Lower leg skin (tissue), 3 donors: ENCODE measurements at regions not wholly inside any gene's neighbourhood (a gene's known extent, or its start where the extent isn't known, plus 50 kb on each side); places are given as distances from the start of the nearest gene placed in this dataset.

ENCODE experiments used
- POLR2A ChIP-seq, 2 donors: fragments of 450-650 bp; IDR thresholded peaks; one replicate each; pipeline ENCODE4 v1.6.1; 2016 to 2017; ENCODE audit warnings: antibody characterized with exemption in 2 of 2, mild to moderate bottlenecking in 1 of 2, moderate library complexity in 1 of 2
- TF ChIP-seq, protein P1 (sequence below), 3 donors: fragments of 450-650 bp; IDR thresholded peaks; one replicate each; pipeline ENCODE4 v1.5.1; 2016; ENCODE audit warnings: antibody characterized with exemption in 3 of 3, mild to moderate bottlenecking in 3 of 3, moderate library complexity in 2 of 3

DNA sequence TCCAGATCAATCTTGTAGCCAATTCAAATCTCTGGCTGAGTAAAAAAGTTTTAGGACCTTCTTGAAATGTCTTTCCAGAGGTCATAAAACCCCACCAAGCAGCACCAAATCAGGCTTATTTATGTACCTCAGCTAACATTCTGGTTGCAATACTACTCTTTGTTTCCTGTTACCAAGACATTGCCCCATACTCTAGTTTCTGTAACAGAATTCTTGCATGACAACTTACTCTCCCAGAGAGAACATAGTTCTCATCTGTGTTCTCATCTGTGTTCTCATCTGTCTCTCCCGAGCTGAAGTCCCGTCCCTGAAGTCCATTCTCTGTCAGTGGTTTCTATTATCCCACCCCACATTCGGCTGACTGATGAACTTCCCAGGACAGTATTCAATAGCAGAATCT, 1285.1 kb downstream of the XPNPEP1 start:
- TF ChIP-seq, protein P1, sequence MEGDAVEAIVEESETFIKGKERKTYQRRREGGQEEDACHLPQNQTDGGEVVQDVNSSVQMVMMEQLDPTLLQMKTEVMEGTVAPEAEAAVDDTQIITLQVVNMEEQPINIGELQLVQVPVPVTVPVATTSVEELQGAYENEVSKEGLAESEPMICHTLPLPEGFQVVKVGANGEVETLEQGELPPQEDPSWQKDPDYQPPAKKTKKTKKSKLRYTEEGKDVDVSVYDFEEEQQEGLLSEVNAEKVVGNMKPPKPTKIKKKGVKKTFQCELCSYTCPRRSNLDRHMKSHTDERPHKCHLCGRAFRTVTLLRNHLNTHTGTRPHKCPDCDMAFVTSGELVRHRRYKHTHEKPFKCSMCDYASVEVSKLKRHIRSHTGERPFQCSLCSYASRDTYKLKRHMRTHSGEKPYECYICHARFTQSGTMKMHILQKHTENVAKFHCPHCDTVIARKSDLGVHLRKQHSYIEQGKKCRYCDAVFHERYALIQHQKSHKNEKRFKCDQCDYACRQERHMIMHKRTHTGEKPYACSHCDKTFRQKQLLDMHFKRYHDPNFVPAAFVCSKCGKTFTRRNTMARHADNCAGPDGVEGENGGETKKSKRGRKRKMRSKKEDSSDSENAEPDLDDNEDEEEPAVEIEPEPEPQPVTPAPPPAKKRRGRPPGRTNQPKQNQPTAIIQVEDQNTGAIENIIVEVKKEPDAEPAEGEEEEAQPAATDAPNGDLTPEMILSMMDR (IDR thresholded peaks at IDR 0.05): no peak
- no peak for TF ChIP-seq POLR2A (IDR thresholded peaks at IDR 0.05)
